HG02885 (cell line): ENCODE measurements at regions not wholly inside any gene's neighbourhood (a gene's known extent, or its start where the extent isn't known, plus 50 kb on each side); places are given as distances from the start of the nearest gene placed in this dataset.

Source experiments
- ATAC-seq: cut with Tn5 transposase; IDR thresholded peaks from one replicate; pipeline ENCODE4 v1.9.1; 2021; ENCODE audit warnings: mild to moderate bottlenecking; ENCODE audit not compliant: unreplicated experiment, poor library complexity

- ATAC-seq, result no peak
Observed at GRCh38 chr9:14522627-14523379, 170.4 kb downstream of the ZDHHC21 start.

DNA sequence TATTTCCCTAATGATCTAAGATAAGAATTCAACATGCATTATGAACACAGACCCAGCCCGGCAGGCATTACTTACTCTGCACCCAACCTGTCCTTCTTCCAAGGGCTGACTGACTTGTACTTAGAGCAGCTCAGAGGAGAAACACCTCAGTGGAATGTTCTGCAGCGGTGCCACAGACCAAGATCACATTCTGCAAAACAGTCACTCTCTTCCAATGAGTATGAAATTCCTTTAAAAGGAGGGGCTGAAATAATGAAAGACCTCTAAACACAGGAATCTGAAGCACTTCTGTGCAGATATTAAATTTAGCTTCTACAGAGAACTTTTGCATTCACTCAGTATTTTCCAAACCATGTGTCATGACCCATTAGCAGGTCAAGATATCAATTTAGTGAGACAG lies 172.9 kb downstream of the ZDHHC21 start:
- no peak for ATAC-seq

GRCh38 chr9:14517154-14517906 lies 175.9 kb downstream of the ZDHHC21 start:
- ATAC-seq, result no peak

GRCh38 chr9:14516656-14517055 lies 176.6 kb downstream of the ZDHHC21 start:
- no peak for ATAC-seq

DNA sequence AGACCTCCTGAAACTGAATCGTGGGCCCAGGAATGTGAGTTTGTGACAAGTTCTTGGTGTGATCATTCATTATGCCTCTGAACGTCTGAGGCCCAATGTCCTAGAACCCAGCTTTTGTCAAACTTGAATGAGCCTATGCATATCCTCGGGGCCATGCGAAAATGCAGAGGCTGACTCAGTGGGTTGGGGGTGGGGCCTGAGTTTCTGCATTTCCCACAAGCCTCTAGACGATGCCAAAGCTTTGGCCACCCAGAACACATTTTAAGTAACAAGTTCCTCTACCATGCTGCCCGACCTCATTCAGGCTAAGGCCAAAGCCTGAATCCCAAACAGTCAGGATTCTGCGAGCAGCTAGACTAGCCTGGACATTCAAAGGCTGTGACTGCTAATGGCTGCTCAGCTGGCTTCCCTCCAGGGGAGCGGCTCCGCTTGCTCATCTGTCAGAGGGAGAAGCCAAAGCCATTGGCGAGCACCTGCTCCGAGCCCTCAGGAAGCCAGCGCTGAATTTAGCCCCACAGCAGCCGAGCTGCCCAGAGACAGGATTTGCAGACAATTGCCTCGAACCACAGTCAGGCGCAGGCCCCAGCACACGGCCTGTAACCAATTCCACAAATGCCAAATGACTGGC lies 177.5 kb downstream of the ZDHHC21 start:
- ATAC-seq, result no peak

GRCh38 chr9:14515049-14515448 lies 178.2 kb downstream of the ZDHHC21 start:
- no peak for ATAC-seq

- ATAC-seq, result no peak
Observed at GRCh38 chr9:14512942-14513341, 180.3 kb downstream of the ZDHHC21 start.

DNA sequence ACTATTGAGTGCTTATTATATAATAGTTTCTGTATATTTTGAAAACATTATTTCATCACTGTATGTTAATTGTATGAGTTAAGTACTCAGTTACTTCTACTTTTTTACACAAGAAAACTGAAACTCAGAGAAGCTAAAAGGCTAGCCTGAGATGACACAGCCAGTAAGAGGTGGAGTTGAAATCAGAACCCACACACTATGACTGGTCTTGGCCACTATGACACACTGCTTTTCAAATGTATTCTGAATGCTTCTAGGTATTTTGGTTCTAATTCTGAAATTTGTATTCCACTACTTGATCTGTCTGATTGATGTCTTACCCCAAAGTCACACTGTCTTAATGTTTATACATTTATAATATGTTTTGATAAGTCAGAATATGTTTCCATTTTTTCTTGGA lies 181.8 kb downstream of the ZDHHC21 start:
- ATAC-seq, result peak; percentile 70

DNA sequence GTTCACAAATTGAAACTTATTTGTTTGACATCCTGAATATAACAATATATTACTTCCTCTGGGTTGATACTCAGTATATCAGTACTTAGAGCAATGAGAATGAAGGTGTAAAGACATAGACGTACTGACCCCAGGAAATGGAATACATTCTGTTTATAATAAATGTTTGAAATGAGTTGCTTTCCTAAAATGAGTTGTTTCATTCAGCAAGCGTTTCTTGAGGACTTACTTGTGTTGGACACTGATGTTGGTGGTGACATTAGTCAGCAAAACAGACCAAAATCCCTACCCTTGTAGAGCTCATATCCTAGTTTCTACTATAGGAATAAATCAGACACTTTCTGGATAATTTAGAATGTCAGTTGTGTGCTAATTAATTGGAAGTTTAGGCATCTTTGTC lies 184.3 kb downstream of the ZDHHC21 start:
- no peak for ATAC-seq

GRCh38 chr9:14501366-14501765 lies 187.4 kb upstream of the NFIB start:
- ATAC-seq, result no peak

GRCh38 chr9:14500705-14501104 lies 186.8 kb upstream of the NFIB start:
- ATAC-seq, result no peak

- ATAC-seq, result no peak
Observed at GRCh38 chr9:14499976-14500375, 186.0 kb upstream of the NFIB start.

- ATAC-seq, result no peak
Observed at GRCh38 chr9:14498824-14499223, 184.9 kb upstream of the NFIB start.

- ATAC-seq, result no peak
Observed at GRCh38 chr9:14497476-14497875, 183.5 kb upstream of the NFIB start.

- ATAC-seq, result no peak
Observed at GRCh38 chr9:14488421-14489190, 174.7 kb upstream of the NFIB start.

DNA sequence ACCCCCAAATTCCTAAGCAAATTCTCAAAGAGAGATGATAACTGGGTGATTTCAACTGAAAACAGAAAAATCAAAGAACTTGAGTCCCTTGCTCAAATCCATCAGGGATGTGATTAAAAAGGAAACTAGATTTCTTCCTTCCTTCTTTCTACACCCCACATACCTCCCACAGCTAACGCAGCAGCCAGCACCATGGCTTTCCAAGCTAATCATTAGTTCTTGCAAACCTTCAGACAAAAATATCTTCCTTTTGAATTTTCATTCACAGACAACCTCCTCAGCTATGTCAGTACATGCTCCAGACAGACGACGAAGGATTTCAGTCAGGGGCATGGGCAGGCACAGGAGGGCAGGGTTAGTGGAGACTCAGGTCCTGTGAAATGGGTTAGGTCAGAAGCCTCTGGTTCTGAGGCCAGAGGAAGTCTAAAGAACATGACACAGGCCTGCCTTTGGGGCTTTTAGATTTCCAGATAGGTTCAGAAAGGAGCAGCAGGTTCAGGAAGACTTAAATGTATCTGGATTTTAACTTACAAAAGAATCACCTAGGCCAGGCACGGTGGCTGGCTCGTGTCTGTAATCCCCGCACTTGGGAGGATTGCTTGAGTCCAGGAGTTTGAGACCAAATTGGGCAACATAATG lies 173.7 kb upstream of the NFIB start:
- no peak for ATAC-seq

- ATAC-seq, result no peak
Observed at GRCh38 chr9:14485366-14485765, 171.4 kb upstream of the NFIB start.

GRCh38 chr9:14482856-14483255 lies 168.9 kb upstream of the NFIB start:
- no peak for ATAC-seq

DNA sequence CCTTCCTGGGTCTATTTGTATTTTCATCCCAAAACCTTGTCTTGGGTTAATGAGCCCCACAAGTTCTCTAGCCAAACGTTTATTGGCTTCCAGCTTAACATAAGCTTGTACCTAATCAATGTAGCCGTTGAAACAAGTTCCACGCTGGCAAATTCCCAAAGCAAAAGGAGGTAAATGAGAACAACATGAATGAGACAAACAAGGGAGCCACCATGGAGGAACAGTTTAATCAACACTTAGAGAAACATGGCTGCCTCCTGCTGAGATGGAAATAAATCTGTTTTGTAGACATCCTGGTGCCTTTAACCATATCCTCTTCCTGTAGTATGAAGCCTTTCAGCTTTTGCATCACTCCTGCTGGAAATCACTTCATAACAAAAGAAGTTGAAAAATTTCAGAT lies 166.6 kb upstream of the NFIB start:
- ATAC-seq, result no peak

DNA sequence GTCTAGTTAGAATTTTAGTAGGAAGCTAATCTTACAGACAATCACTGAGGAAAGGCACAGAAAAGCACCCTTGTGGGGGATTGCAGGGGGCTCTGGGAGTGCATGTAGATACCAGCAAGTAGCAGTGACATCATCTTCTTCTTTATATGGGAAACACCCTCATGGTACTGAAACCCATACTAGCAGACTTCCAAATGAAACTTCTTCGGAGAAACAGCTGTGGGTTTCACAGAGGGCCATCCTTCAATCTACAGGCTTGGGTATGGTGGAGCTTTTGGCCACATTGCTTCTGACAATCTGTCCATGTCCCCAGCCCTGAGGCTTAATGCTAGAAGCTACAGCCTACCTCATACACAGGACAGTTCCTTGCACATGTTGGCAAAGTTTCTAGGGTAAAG lies 165.2 kb upstream of the NFIB start:
- ATAC-seq, result peak; percentile 74
